ENCODE measurements at regions not wholly inside any gene's neighbourhood (a gene's known extent, or its start where the extent isn't known, plus 50 kb on each side); places are given as distances from the start of the nearest gene placed in this dataset.

DNA sequence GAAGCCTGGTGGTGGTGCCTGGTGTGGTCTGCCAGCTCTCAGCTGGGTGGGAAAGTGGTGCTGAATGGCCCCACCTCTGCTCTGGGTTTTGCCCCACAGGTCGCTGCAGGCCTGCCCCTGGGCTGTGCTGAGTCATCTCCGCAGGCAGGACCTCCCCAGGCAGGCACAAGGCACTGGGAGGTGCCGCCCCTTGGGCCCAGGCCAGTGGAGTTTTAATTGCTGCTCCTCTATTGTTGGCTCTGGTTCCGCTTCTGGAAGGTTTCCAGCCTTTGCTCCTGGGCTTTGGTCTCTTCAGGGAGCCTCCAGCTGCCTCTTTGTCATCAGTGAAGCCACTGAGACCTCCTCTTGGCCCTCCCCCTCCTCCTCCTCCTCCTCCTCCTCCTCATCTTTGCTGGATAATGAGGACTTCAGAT is 180.3 kb upstream of the GRB10 start:
- DNase-seq (no peak), ATAC-seq (replicated peaks) (no peak)
- Mint-ChIP-seq H3K9me3 (peaks cover 1 to 13% of the 10 kb centered on the region in 2 donors), H3K27ac (no peak overlapping the region), H3K36me3 (ENCODE audit: insufficient read depth) (peaks cover 7% of the 10 kb centered on the region), H3K4me1 (ENCODE audit: low read depth in 2 of 2) (no peaks in the 10 kb centered on the region), H3K4me3 (no peak overlapping the region), H3K27me3 (peaks cover 24 to 27% of the 10 kb centered on the region in 2 donors)

DNA sequence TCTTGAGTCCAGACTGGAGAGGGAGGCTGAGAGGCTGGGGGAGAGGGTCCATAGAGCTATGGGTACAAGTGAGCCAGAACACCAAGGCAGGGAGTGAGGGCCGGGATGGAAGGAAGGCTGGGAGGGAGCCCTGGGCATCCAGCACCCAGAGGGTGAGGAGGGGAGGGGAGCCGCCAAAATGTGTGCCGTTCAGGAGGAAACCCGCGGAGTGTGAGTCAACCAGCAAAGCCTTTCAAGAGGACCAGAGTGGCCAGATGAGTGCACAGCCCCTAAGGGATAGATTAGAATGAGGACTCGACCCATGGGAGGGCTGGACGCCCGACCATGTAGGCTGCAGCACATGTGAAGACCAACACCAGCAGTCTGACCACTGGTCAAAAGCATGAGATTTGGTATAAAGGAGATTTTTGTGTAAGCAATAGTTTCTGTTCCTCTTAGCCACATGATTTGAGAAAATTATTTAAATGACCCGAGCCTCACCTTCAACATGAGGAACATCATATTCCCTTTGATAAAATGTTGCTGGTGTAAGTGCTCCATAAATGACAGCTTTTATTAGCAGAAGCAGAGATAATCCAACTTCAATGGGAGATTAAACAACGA is 179.7 kb upstream of the GRB10 start:
- peaks cover 24 to 27% of the 10 kb centered on the region in 2 donors for H3K27me3 Mint-ChIP-seq

DNA sequence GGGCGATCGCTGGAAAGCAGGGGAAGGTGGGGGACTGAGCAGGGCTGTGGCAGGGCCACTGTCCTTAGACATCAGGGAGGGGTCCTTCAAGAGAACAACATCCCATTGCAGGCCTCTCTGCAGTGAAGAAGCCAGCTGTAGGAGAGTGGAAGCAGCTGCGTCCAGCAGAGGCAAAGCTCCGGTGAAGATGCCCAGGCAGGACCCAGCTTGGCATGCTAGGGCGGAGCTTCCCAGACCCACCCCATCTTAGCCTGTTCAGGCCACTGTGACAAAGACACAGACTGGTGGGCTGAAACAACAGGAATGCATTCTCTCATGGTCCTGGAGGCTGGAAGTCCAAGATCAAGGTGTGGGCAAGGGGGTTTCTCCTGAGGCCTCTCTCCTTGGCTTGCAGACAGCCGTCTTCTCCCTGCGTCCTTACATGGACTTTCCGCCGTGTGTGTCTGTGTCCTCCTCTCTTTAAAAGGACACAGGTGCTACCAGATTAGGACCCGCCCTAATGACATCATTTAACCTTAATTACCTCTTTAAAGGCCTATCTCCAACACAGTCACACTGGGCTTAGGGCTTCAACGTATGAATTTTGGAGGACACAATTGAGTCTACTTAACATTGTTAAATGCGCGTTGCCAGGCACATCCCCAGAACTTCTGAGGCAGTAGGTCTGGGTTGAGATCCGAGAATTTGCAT is 178.1 kb upstream of the GRB10 start:
- Mint-ChIP-seq H3K27me3 (peaks cover 24 to 29% of the 10 kb centered on the region in 2 donors), H3K36me3 (ENCODE audit: insufficient read depth) (peaks cover 7% of the 10 kb centered on the region), H3K27ac (no peak overlapping the region), H3K9me3 (no peaks in the 10 kb centered on the region), H3K4me3 (no peak overlapping the region), H3K4me1 (ENCODE audit: low read depth in 2 of 2) (no peaks in the 10 kb centered on the region)
- ATAC-seq (replicated peaks) (no peak), DNase-seq (no peak)

More for the DNA sequence above, 179.7 kb upstream of the GRB10 start:
- DNase-seq, result no peak
- Mint-ChIP-seq H3K9me3 (peaks cover 1 to 8% of the 10 kb centered on the region in 2 donors), H3K4me1 (ENCODE audit: low read depth in 2 of 2) (no peaks in the 10 kb centered on the region), H3K4me3 (no peak overlapping the region), H3K36me3 (ENCODE audit: insufficient read depth) (peaks cover 7% of the 10 kb centered on the region), H3K27ac (no peak overlapping the region)
- ATAC-seq (replicated peaks), result no peak

DNA sequence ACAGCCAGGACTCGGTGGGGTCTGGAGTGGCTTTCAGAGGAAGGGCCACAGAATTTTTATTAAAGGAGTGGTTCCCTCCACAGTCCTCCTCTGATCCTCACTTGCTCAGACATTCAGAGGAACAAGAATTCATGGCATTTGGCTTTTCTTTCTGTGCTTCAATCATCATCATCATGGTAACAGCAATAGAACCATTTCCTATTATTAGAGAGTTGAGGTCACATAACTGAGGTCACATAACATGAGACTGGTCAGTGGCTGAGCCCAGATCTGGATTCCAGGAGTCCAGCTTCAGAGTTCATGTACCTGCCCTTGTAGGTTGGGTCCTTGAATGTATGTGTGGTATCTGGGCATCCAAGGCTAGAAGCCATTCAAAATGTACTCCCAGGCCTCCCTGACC is 177.3 kb upstream of the GRB10 start:
- Mint-ChIP-seq H3K27me3 (peaks cover 24 to 31% of the 10 kb centered on the region in 2 donors), H3K9me3 (no peaks in the 10 kb centered on the region), H3K4me1 (ENCODE audit: low read depth in 2 of 2) (no peaks in the 10 kb centered on the region), H3K27ac (no peak overlapping the region), H3K4me3 (no peak overlapping the region), H3K36me3 (ENCODE audit: insufficient read depth) (peaks cover 7% of the 10 kb centered on the region)
- ATAC-seq (replicated peaks), result no peak
- DNase-seq, result no peak

DNA sequence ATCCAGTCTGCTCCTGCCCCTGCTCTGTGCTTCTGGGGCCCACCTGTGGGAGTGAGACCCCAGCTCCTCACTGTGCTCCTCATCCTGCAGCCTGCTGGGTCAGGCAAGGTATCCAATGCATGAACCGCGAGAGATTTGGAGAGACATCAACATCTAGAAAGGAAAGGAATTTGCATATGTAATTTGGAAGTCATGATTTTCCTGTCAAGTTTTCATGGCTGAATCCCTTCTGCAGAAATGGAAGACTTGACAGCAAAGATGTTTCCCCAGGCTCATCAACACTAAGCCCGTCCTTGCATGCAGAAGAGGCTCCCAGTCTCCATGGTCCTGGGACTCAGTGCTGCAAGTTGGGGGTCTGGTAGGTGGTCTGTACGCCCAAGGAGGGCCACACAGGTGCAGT is 176.9 kb upstream of the GRB10 start:
- no peaks in the 10 kb centered on the region for H3K9me3 Mint-ChIP-seq
- no peak overlapping the region for H3K4me3 Mint-ChIP-seq
- peaks cover 7% of the 10 kb centered on the region for H3K36me3 Mint-ChIP-seq (ENCODE audit: insufficient read depth)
- no peaks in the 10 kb centered on the region for H3K4me1 Mint-ChIP-seq (ENCODE audit: low read depth in 2 of 2)
- DNase-seq (no peak), ATAC-seq (replicated peaks) (no peak)
- H3K27ac Mint-ChIP-seq, result no peak overlapping the region
- peaks cover 24 to 31% of the 10 kb centered on the region in 2 donors for H3K27me3 Mint-ChIP-seq

DNA sequence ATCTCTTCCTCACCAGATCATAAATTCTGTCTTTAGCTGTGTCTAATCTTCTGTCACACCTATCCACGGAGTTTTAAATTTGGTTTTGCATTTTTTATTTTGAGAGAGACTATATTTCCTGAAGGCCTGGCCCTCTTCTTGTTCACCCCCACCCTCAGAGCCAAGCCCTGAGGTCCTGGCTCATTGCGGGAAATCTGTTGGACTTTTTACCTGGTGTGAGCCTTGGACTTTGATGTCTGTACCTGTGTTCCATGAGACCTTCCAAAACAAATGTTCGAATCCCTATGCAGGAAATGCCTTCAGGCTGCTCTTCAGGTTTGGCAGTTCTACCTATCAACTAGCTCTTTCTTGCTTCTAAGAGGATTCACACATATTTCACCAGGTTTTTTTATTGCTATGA is 175.2 kb upstream of the GRB10 start:
- H3K27me3 Mint-ChIP-seq, result peaks cover 24 to 31% of the 10 kb centered on the region in 2 donors
- DNase-seq (no peak), ATAC-seq (replicated peaks) (no peak)
- H3K9me3 Mint-ChIP-seq, result no peaks in the 10 kb centered on the region
- H3K36me3 Mint-ChIP-seq (ENCODE audit: insufficient read depth), result peaks cover 7% of the 10 kb centered on the region
- H3K4me1 Mint-ChIP-seq (ENCODE audit: low read depth in 2 of 2), result no peaks in the 10 kb centered on the region
- no peak overlapping the region for H3K27ac Mint-ChIP-seq
- no peak overlapping the region for H3K4me3 Mint-ChIP-seq

DNA sequence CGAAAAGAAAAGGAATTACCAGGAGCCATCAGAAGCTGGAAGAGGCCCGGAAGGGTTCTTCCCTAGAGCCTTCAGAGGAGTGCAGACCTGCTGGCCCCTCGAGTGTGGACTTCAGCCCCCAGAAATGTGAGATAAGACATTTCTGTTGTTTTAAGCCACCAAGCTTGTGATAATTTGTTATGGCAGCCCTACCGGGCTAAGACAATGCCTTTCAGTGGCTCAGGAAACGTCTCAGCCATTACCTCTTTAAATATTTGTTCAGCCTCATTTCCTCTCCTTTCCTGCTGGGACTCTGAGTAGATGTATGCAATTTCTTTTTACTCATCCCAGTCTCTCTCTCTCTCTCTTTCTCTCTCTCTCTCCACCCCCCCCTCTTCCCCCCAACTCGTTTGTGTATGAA is 174.7 kb upstream of the GRB10 start:
- H3K4me3 Mint-ChIP-seq, result no peak overlapping the region
- H3K36me3 Mint-ChIP-seq (ENCODE audit: insufficient read depth), result peaks cover 7% of the 10 kb centered on the region
- no peaks in the 10 kb centered on the region for H3K9me3 Mint-ChIP-seq
- DNase-seq (no peak), ATAC-seq (replicated peaks) (no peak)
- peaks cover 24 to 31% of the 10 kb centered on the region in 2 donors for H3K27me3 Mint-ChIP-seq
- no peaks in the 10 kb centered on the region for H3K4me1 Mint-ChIP-seq (ENCODE audit: low read depth in 2 of 2)
- no peak overlapping the region for H3K27ac Mint-ChIP-seq

DNA sequence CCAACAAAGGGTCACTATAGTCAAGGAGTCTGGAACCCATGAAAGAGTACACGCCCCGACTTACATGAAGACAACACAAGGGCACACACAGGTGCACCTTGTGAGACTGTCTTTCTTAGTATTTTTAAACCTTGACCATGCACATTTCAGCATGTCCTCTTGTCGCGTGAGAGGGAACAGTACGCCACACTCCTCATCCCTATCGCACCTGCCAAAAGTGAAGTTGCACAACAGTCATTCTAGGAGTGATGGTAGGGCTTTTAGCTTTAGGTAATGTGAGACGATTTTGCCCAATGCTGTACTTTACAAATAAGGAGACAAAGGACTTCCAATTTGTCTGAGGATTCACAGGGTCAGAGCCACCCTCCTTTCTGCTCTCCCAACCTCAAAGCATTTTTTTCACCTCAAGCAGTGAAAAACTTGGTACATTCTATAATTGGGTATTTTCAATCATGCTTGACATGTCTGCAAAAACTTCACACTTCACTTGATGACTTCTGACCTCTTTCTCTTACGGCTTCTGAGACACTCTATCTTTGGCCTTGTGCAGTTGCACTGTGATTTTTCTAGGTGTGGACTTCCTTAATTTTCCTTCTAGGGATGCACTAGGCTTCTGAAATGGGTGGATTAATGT is 173.9 kb upstream of the GRB10 start:
- ATAC-seq (replicated peaks) (no peak), DNase-seq (no peak)
- no peaks in the 10 kb centered on the region for H3K9me3 Mint-ChIP-seq
- no peak overlapping the region for H3K27ac Mint-ChIP-seq
- H3K27me3 Mint-ChIP-seq, result peaks cover 21 to 25% of the 10 kb centered on the region in 2 donors
- no peak overlapping the region for H3K4me3 Mint-ChIP-seq
- no peaks in the 10 kb centered on the region for H3K4me1 Mint-ChIP-seq (ENCODE audit: low read depth in 2 of 2)
- peaks cover 7% of the 10 kb centered on the region for H3K36me3 Mint-ChIP-seq (ENCODE audit: insufficient read depth)

DNA sequence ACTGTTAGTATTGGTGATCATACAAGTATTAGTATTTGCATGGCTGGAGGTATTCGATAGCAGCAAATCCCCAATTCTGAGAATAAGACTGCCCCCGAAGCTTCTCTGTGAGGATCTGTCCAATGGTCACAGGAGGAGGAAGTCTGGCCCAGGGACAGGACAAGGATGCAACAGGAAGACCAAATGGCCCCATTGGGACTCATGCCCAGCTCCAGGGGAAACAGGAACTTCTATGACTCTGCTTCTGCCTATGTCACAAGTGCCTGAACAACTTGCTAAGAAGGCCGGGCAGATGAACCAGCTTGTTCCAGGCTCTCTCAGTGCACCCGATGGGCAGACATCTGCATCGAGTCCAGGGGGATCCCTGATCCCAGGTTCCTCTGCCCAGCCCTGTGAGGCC is 172.0 kb upstream of the GRB10 start:
- DNase-seq (no peak), ATAC-seq (replicated peaks) (no peak)
- peaks cover 4% of the 10 kb centered on the region for H3K36me3 Mint-ChIP-seq (ENCODE audit: insufficient read depth)
- no peak overlapping the region for H3K4me3 Mint-ChIP-seq
- H3K27ac Mint-ChIP-seq, result no peak overlapping the region
- H3K4me1 Mint-ChIP-seq (ENCODE audit: low read depth in 2 of 2), result no peaks in the 10 kb centered on the region
- peaks cover 7 to 11% of the 10 kb centered on the region in 2 donors for H3K27me3 Mint-ChIP-seq
- H3K9me3 Mint-ChIP-seq, result no peaks in the 10 kb centered on the region

DNA sequence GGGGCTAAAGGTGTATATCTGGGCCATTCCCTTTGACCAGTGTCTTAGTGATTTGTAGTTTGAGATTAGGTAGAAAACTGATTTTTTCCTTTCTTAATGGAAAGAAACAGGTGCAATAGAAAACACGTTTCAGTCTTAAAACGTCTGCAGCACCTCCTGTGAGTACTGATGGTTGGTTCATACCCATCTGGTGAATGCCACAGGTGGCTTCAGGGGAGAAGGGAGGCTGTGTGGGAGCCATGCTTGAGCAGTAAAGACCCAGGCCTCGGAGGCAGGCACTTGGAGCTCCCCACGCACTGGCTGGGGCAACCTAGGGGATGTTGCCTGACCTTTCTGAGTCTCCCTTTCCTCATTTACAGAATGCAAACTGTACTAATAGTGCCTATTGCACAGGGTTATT is 171.5 kb upstream of the GRB10 start:
- no peak for DNase-seq
- no peak for ATAC-seq (replicated peaks)
- H3K27ac Mint-ChIP-seq, result no peak overlapping the region
- peaks cover 3 to 7% of the 10 kb centered on the region in 2 donors for H3K27me3 Mint-ChIP-seq
- H3K9me3 Mint-ChIP-seq, result peaks cover 0 to 1% of the 10 kb centered on the region in 2 donors
- no peaks in the 10 kb centered on the region for H3K36me3 Mint-ChIP-seq (ENCODE audit: insufficient read depth)
- H3K4me1 Mint-ChIP-seq (ENCODE audit: low read depth in 2 of 2), result no peaks in the 10 kb centered on the region
- no peak overlapping the region for H3K4me3 Mint-ChIP-seq

DNA sequence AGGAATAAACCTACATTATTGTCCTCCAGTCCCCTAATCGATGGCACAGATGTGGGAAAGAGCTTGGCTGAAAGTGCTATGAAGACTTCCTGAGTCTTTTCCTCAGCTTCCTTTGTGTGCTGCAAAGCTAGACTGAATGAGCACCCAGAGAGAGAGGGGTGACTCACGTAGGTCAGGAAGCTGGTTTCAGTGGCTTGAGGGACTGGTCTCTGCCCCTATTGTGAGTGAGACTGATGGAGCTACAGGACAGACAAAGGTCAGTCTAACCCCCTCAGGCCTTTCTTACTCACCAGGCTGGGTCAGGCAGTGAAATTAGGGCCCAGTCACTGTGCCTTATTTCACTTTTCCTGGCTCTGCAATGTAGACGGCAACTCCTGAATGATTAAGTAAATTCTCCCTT is 171.1 kb upstream of the GRB10 start:
- Mint-ChIP-seq H3K36me3 (ENCODE audit: insufficient read depth) (no peaks in the 10 kb centered on the region), H3K4me3 (no peak overlapping the region), H3K27ac (no peak overlapping the region), H3K9me3 (peaks cover under 1 to 1% of the 10 kb centered on the region in 2 donors), H3K4me1 (ENCODE audit: low read depth in 2 of 2) (no peaks in the 10 kb centered on the region), H3K27me3 (peaks cover 0 to 4% of the 10 kb centered on the region in 2 donors)
- DNase-seq (no peak), ATAC-seq (replicated peaks) (no peak)

DNA sequence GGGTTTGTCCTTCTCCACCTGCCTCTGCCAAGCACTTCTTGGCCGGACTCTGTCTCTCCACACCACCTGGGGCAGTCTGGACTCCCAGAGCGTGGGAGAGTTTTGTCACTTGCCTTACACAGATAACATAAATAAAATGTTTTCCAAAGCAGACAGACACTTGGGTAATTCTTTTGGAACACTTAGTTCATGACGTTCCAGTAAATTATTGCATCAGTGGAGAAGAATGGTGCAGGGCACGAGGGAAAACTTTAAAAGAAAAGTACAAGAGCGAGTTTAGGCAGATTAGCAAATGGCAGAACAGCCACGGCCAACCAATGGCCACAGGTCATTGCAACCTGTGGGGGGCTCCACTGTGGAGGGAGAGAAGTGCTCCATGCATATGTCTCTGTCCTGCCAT is 170.6 kb upstream of the GRB10 start:
- H3K4me1 Mint-ChIP-seq (ENCODE audit: low read depth in 2 of 2), result no peaks in the 10 kb centered on the region
- DNase-seq, result no peak
- H3K4me3 Mint-ChIP-seq, result no peak overlapping the region
- peaks cover 2 to 6% of the 10 kb centered on the region in 2 donors for H3K9me3 Mint-ChIP-seq
- no peak overlapping the region for H3K27ac Mint-ChIP-seq
- peaks cover 4% of the 10 kb centered on the region in 2 donors for H3K27me3 Mint-ChIP-seq
- ATAC-seq (replicated peaks), result no peak
- H3K36me3 Mint-ChIP-seq (ENCODE audit: insufficient read depth), result no peaks in the 10 kb centered on the region

DNA sequence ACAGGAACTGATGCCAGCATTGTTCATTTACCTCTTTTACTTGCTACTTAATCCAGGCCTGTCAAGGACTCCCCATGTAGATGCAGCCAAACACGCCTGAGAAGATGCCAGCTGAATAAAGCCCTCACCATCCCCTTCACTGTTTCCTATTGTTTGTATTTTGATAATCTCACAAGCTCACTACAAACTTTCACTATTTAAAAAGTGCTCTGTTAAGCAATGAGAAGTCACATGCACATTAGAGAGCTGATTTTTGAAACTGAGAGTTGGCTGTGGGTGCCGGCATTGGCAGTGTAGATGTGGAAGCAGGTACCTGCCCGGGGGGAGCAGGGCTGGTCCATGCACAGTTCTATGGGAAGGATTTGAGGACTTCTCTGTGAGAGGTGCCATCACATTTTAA is 169.8 kb upstream of the GRB10 start:
- ATAC-seq (replicated peaks), result no peak
- Mint-ChIP-seq H3K27me3 (peaks cover 4 to 11% of the 10 kb centered on the region in 2 donors), H3K36me3 (ENCODE audit: insufficient read depth) (no peaks in the 10 kb centered on the region), H3K9me3 (peaks cover 4 to 10% of the 10 kb centered on the region in 2 donors), H3K27ac (no peak overlapping the region), H3K4me3 (no peak overlapping the region), H3K4me1 (ENCODE audit: low read depth in 2 of 2) (no peaks in the 10 kb centered on the region)
- no peak for DNase-seq

DNA sequence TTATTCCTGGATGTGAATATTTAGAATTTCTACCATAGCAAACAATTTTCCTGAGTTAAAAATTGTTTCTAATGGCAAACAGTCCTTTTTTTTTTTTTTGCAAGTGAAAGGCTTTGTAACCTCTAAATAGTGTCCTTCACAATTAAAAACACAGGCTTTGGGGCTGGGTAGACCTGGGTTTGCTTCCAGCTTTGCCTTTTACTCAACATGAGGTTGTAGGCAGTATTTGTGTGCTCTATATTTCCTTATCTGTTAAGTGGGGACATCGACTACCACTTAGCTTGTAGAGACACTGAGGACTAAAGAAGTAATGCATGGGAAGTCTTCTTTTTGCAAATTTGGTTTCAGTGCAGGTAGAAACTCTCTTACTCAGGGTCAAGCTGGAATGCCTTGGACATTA is 169.4 kb upstream of the GRB10 start:
- no peaks in the 10 kb centered on the region for H3K4me1 Mint-ChIP-seq (ENCODE audit: low read depth in 2 of 2)
- no peak overlapping the region for H3K4me3 Mint-ChIP-seq
- H3K36me3 Mint-ChIP-seq (ENCODE audit: insufficient read depth), result no peaks in the 10 kb centered on the region
- peaks cover 4 to 11% of the 10 kb centered on the region in 2 donors for H3K27me3 Mint-ChIP-seq
- H3K27ac Mint-ChIP-seq, result no peak overlapping the region
- ATAC-seq (replicated peaks) (no peak), DNase-seq (no peak)
- peaks cover 4 to 10% of the 10 kb centered on the region in 2 donors for H3K9me3 Mint-ChIP-seq

All from effector memory CD8-positive, alpha-beta T cell (primary cell).